H1 (cell line): ENCODE measurements at regions not wholly inside any gene's neighbourhood (a gene's known extent, or its start where the extent isn't known, plus 50 kb on each side); places are given as distances from the start of the nearest gene placed in this dataset.

ENCODE experiments used
- CTCF ChIA-PET: fragments of 300-600 bp; sonication (Branson Sonifier 250); formaldehyde crosslinking; loops from one replicate; lab custom pipeline; 2021; ENCODE audit not compliant: partially characterized antibody; lab: Charles Lee
- POLR2A ChIA-PET: fragments of 300-600 bp; sonication (Branson Sonifier 250); formaldehyde crosslinking; loops from one replicate; lab custom pipeline; 2021; ENCODE audit warnings: inconsistent platforms; ENCODE audit not compliant: partially characterized antibody; lab: Charles Lee
- DNase-seq, 2 experiments: peaks; one replicate each; pipeline versions ENCODE4 v3.0.0 to v3.0.0-alpha.2; 2010 to 2022; ENCODE audit warnings: low spot score in 2 of 2, low read depth in 1 of 2, mixed read lengths in 1 of 2
- FAIRE-seq: peaks from 2 replicates; lab custom pipeline; 2011; peaks lifted over from hg19 to GRCh38; lab: Jason Lieb, UNC
- H2AFZ ChIP-seq: 2 replicates; pipeline ENCODE4 v1.8.1; 2012; ENCODE audit warnings: low read length, inconsistent platforms
- H2AK5ac ChIP-seq: 2 replicates; pipeline ENCODE4 v1.6.1; 2013; ENCODE audit warnings: low read depth, low read length
- H2BK120ac ChIP-seq: replicated peaks from 2 replicates; pipeline ENCODE3; 2013; ENCODE audit warnings: low read depth, low read length, inconsistent platforms
- H2BK12ac ChIP-seq: 2 replicates; pipeline ENCODE4 v1.6.1; 2013; ENCODE audit warnings: low read depth, low read length
- H2BK15ac ChIP-seq: 2 replicates; pipeline ENCODE4 v1.6.1; 2013; ENCODE audit warnings: low read length
- H2BK20ac ChIP-seq: 2 replicates; pipeline ENCODE4 v1.6.1; 2013; ENCODE audit warnings: low read length
- H2BK5ac ChIP-seq: 2 replicates; pipeline ENCODE4 v1.6.1; 2013; ENCODE audit warnings: low read depth, low read length
- H3K14ac ChIP-seq: 2 replicates; pipeline ENCODE4 v1.6.1; 2013; ENCODE audit warnings: inconsistent platforms; ENCODE audit not compliant: insufficient read length
- H3K18ac ChIP-seq: 2 replicates; pipeline ENCODE4 v1.6.1; 2013; ENCODE audit warnings: low read length; ENCODE audit errors: extremely low read depth
- H3K23ac ChIP-seq: 2 replicates; pipeline ENCODE4 v1.6.1; 2013; ENCODE audit warnings: inconsistent platforms; ENCODE audit not compliant: insufficient read length
- H3K23me2 ChIP-seq: 2 replicates; pipeline ENCODE4 v1.6.1; 2013; ENCODE audit warnings: low read depth, low read length
- H3K27ac ChIP-seq: 2 replicates; pipeline ENCODE4 v1.6.1; 2011; ENCODE audit warnings: low read depth, low read length, inconsistent platforms
- H3K27me3 ChIP-seq, 4 experiments: replicated peaks in 1 of 4; 1 replicate in 1 of 4; 2 replicates in 3 of 4; pipeline versions ENCODE4 v1.6.1 to v1.8.1; 2011 to 2013; ENCODE audit warnings: low read length in 3 of 4, mild to moderate bottlenecking in 3 of 4, inconsistent platforms in 2 of 4, mixed read lengths in 2 of 4, moderate library complexity in 1 of 4; ENCODE audit not compliant: control insufficient read depth in 3 of 4, insufficient read depth in 3 of 4; ENCODE audit errors: extremely low read depth in 1 of 4
- H3K36me3 ChIP-seq, 4 experiments: 2 replicates each; pipeline versions ENCODE4 v1.6.1 to v1.8.1; 2011 to 2013; ENCODE audit warnings: mild to moderate bottlenecking in 4 of 4, low read length in 3 of 4, moderate library complexity in 2 of 4, control low read depth in 1 of 4, inconsistent platforms in 1 of 4; ENCODE audit not compliant: insufficient read depth in 4 of 4, control insufficient read depth in 2 of 4
- H3K4ac ChIP-seq: replicated peaks from 2 replicates; pipeline ENCODE3; 2013; ENCODE audit warnings: low read length, low read depth, mixed read lengths, inconsistent platforms; ENCODE audit not compliant: insufficient read length
- H3K4me1 ChIP-seq, 4 experiments: replicated peaks in 1 of 4; 1 replicate in 1 of 4; 2 replicates in 3 of 4; pipeline versions ENCODE4 v1.6.1 to v1.8.1; 2011 to 2013; ENCODE audit warnings: low read length in 3 of 4, inconsistent platforms in 2 of 4, mixed read lengths in 1 of 4; ENCODE audit not compliant: insufficient read depth in 4 of 4, control insufficient read depth in 3 of 4
- H3K4me2 ChIP-seq, 2 experiments: 2 replicates each; pipeline versions ENCODE4 v1.6.1 to v1.8.1; 2011 to 2013; ENCODE audit warnings: low read depth in 2 of 2, low read length in 2 of 2, control low read depth in 1 of 2, inconsistent platforms in 1 of 2, mild to moderate bottlenecking in 1 of 2; ENCODE audit not compliant: insufficient read depth in 1 of 2
- H3K4me3 ChIP-seq, 4 experiments: fragments of 200-600, 300-600 bp in 1 of 4; sonication (generic), shearing (Covaris generic), sonication (Bioruptor Twin) in 1 of 4; 2 replicates each; pipeline versions ENCODE4 v1.5.1 to v1.8.1; 2011 to 2016; ENCODE audit warnings: low read length in 4 of 4, low read depth in 3 of 4, control low read depth in 2 of 4, inconsistent platforms in 2 of 4, mild to moderate bottlenecking in 2 of 4, mixed read lengths in 1 of 4, moderate library complexity in 1 of 4; ENCODE audit not compliant: insufficient read depth in 2 of 4; ENCODE audit errors: extremely low read depth in 1 of 4
- H3K56ac ChIP-seq: replicated peaks from 2 replicates; pipeline ENCODE3; 2013; ENCODE audit warnings: low read depth, mild to moderate bottlenecking, mixed read lengths, low read length, inconsistent platforms; ENCODE audit not compliant: insufficient read length
- H3K79me1 ChIP-seq: 2 replicates; pipeline ENCODE4 v1.6.1; 2013; ENCODE audit warnings: low read depth, low read length, control low read depth
- H3K79me2 ChIP-seq, 2 experiments: 2 replicates each; pipeline versions ENCODE4 v1.6.1 to v1.8.1; 2012 to 2013; ENCODE audit warnings: low read length in 2 of 2, mild to moderate bottlenecking in 2 of 2, inconsistent platforms in 1 of 2; ENCODE audit not compliant: insufficient read depth in 2 of 2, control insufficient read depth in 1 of 2
- H3K9ac ChIP-seq, 4 experiments: replicated peaks in 1 of 4; 1 replicate in 1 of 4; 2 replicates in 3 of 4; pipeline versions ENCODE4 v1.6.1 to v1.8.1; 2011 to 2013; ENCODE audit warnings: low read depth in 3 of 4, low read length in 3 of 4, control low read depth in 2 of 4, mild to moderate bottlenecking in 2 of 4, moderate library complexity in 2 of 4, inconsistent platforms in 1 of 4; ENCODE audit errors: extremely low read depth in 1 of 4
- H3K9me3 ChIP-seq, 2 experiments: 2 replicates each; pipeline versions ENCODE4 v1.6.1 to v1.8.1; 2012 to 2013; ENCODE audit warnings: mild to moderate bottlenecking in 2 of 2, moderate library complexity in 2 of 2, control low read depth in 1 of 2, inconsistent platforms in 1 of 2, low read depth in 1 of 2, low read length in 1 of 2, mixed read lengths in 1 of 2; ENCODE audit not compliant: insufficient read depth in 2 of 2
- H4K20me1 ChIP-seq, 2 experiments: replicated peaks in 1 of 2; 2 replicates each; pipeline versions ENCODE3 to v1.8.1; 2011 to 2013; ENCODE audit warnings: inconsistent platforms in 2 of 2, low read length in 2 of 2, mild to moderate bottlenecking in 1 of 2; ENCODE audit not compliant: insufficient read depth in 2 of 2, control insufficient read depth in 1 of 2
- H4K5ac ChIP-seq: 2 replicates; pipeline ENCODE4 v1.6.1; 2013; ENCODE audit warnings: low read length, low read depth, mixed read lengths, inconsistent platforms; ENCODE audit not compliant: insufficient read length
- H4K8ac ChIP-seq: 2 replicates; pipeline ENCODE4 v1.8.0; 2013; ENCODE audit warnings: mild to moderate bottlenecking, moderate library complexity, low read length, inconsistent platforms; ENCODE audit not compliant: insufficient read depth; ENCODE audit errors: extremely low read depth
- H4K91ac ChIP-seq: replicated peaks from 2 replicates; pipeline ENCODE3; 2013; ENCODE audit warnings: low read length, mixed read lengths, inconsistent platforms; ENCODE audit not compliant: insufficient read length
- HDAC2 ChIP-seq, 2 experiments: fragments of 300-600 bp in 1 of 2; sonication (generic) in 1 of 2; IDR thresholded peaks; 2 replicates each; pipeline ENCODE4 v1.6.1; 2011 to 2012; ENCODE audit warnings: low read depth in 2 of 2, low read length in 2 of 2, mild to moderate bottlenecking in 2 of 2, moderate library complexity in 2 of 2, borderline replicate concordance in 1 of 2, inconsistent platforms in 1 of 2
- WGBS, 2 experiments: shearing (Covaris generic) in 1 of 2; methylation state at CpG; one replicate each; pipeline versions ENCODE4 v1.1.6 to v1.1.7; 2013 to 2015; ENCODE audit warnings: low lambda C conversion rate in 2 of 2, mixed read lengths in 2 of 2, inconsistent platforms in 1 of 2, low coverage in 1 of 2, missing lambda C conversion rate in 1 of 2; ENCODE audit not compliant: insufficient replicate concordance in 2 of 2, insufficient coverage in 1 of 2, insufficient read length in 1 of 2; ENCODE audit errors: extremely low coverage in 1 of 2, missing lambda C conversion rate in 1 of 2; 5-methylcytosine and 5-hydroxymethylcytosine counted together

DNA sequence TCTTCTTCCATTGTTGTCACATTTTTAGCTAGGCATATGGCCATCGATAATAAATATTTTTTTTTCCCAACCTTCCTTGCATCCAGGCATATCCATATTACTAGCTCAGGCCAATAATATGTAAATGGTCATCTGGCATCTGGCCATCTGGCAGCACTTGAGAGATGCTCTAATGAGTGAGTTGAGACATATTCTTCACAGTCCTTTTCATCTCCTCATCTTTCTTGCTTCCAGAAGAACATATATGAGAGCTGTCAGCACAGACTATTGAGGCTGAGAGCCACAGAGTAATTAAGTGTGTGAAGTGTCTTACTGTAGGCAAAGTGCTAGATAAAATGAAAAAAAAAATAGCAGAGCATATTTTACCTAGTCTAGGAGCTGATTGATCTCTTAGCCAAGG is 628.4 kb upstream of the TMPRSS15 start:
- Histone ChIP-seq H3K9ac (no peak overlapping the region), H2AFZ (no peak overlapping the region), H2AK5ac (no peak overlapping the region), H4K20me1 (no peaks in the 10 kb centered on the region), H3K36me3 (no peaks in the 10 kb centered on the region), H3K23ac (no peak overlapping the region), H3K9me3 (no peaks in the 10 kb centered on the region), H3K4ac (no peak overlapping the region), H3K14ac (no peak overlapping the region), H3K18ac (no peak overlapping the region), H3K56ac (no peak overlapping the region), H2BK12ac (no peak overlapping the region), H3K4me1 (no peaks in the 10 kb centered on the region), H2BK15ac (no peak overlapping the region), H3K79me1 (no peaks in the 10 kb centered on the region), H2BK120ac (no peak overlapping the region), H3K4me2 (no peak overlapping the region), H4K91ac (no peak overlapping the region), H4K8ac (no peak overlapping the region), H3K27me3 (no peaks in the 10 kb centered on the region), H3K27ac (no peak overlapping the region), H2BK5ac (no peak overlapping the region), H3K4me3 (no peak overlapping the region), H3K79me2 (no peaks in the 10 kb centered on the region), H3K23me2 (no peaks in the 10 kb centered on the region), H4K5ac (no peak overlapping the region), H2BK20ac (no peak overlapping the region)
- ChIA-PET POLR2A (no interaction called here), CTCF (interaction anchor here (0.6 to 1.0 kb wide), 3 partner anchors 13 to 684 kb away, joined by 3 read pairs; no protein-coding TSS in a partner anchor)
- TF ChIP-seq HDAC2 (IDR thresholded peaks at IDR 0.05; ENCODE audit: borderline replicate concordance in 1 of 2, low read depth in 2 of 2, low read length in 2 of 2) = no peak
- FAIRE-seq = no peak
- WGBS, 2 experiments = 94% methylated on average over 1 of the region's 1 CpG; no CpG with 5 or more reads in 1 of the 2 experiments
- no peak for DNase-seq
